ENCODE measurements at regions not wholly inside any gene's neighbourhood (a gene's known extent, or its start where the extent isn't known, plus 50 kb on each side); places are given as distances from the start of the nearest gene placed in this dataset.

- DNase-seq (ENCODE audit: low read depth), result no peak
Observed at GRCh38 chr5:4116834-4117233, 521.2 kb downstream of the IRX1 start.

GRCh38 chr5:4124221-4124970, 528.8 kb downstream of the IRX1 start:
- DNase-seq (ENCODE audit: low read depth), result no peak

- DNase-seq (ENCODE audit: low read depth), result no peak
Observed at GRCh38 chr5:4128994-4129393, 533.4 kb downstream of the IRX1 start.

- no peak for DNase-seq (ENCODE audit: low read depth)
Observed at GRCh38 chr5:4129523-4129922, 533.9 kb downstream of the IRX1 start.

- DNase-seq (ENCODE audit: low read depth), result no peak
Observed at GRCh38 chr5:4130819-4131218, 535.2 kb downstream of the IRX1 start.

- no peak for DNase-seq (ENCODE audit: low read depth)
Observed at GRCh38 chr5:4137781-4138180, 542.1 kb downstream of the IRX1 start.

- DNase-seq (ENCODE audit: low read depth), result no peak
Observed at GRCh38 chr5:4142842-4143241, 547.2 kb downstream of the IRX1 start.

- DNase-seq (ENCODE audit: low read depth), result no peak
Observed at GRCh38 chr5:4144411-4145007, 548.9 kb downstream of the IRX1 start.

GRCh38 chr5:4145511-4145910, 549.9 kb downstream of the IRX1 start:
- no peak for DNase-seq (ENCODE audit: low read depth)

- DNase-seq (ENCODE audit: low read depth), result no peak
Observed at GRCh38 chr5:4148009-4148408, 552.4 kb downstream of the IRX1 start.

GRCh38 chr5:4150067-4150466, 554.4 kb downstream of the IRX1 start:
- no peak for DNase-seq (ENCODE audit: low read depth)

GRCh38 chr5:4156153-4156552, 560.5 kb downstream of the IRX1 start:
- no peak for DNase-seq (ENCODE audit: low read depth)

- no peak for DNase-seq (ENCODE audit: low read depth)
Observed at GRCh38 chr5:4156889-4157288, 561.3 kb downstream of the IRX1 start.

- no peak for DNase-seq (ENCODE audit: low read depth)
Observed at GRCh38 chr5:4158750-4159447, 563.3 kb downstream of the IRX1 start.

GRCh38 chr5:4159681-4160080, 564.0 kb downstream of the IRX1 start:
- no peak for DNase-seq (ENCODE audit: low read depth)

- no peak for DNase-seq (ENCODE audit: low read depth)
Observed at GRCh38 chr5:4164167-4164566, 568.5 kb downstream of the IRX1 start.

- DNase-seq (ENCODE audit: low read depth), result no peak
Observed at GRCh38 chr5:4180703-4181102, 585.1 kb downstream of the IRX1 start.

- no peak for DNase-seq (ENCODE audit: low read depth)
Observed at GRCh38 chr5:4182144-4182543, 586.5 kb downstream of the IRX1 start.

- DNase-seq (ENCODE audit: low read depth), result no peak
Observed at GRCh38 chr5:4185127-4185526, 589.5 kb downstream of the IRX1 start.

- DNase-seq (ENCODE audit: low read depth), result no peak
Observed at GRCh38 chr5:4188704-4189103, 593.1 kb downstream of the IRX1 start.

- DNase-seq (ENCODE audit: low read depth), result no peak
Observed at GRCh38 chr5:4189317-4189716, 593.7 kb downstream of the IRX1 start.

- DNase-seq (ENCODE audit: low read depth), result no peak
Observed at GRCh38 chr5:4191041-4191440, 595.4 kb downstream of the IRX1 start.

- DNase-seq (ENCODE audit: low read depth), result no peak
Observed at GRCh38 chr5:4191703-4192102, 596.1 kb downstream of the IRX1 start.

All from HS-27A (cell line).